Coronary artery (tissue), 2 donors: ENCODE measurements at regions not wholly inside any gene's neighbourhood (a gene's known extent, or its start where the extent isn't known, plus 50 kb on each side); places are given as distances from the start of the nearest gene placed in this dataset.

Experiments used
- DNase-seq: peaks from one replicate; pipeline ENCODE4 v3.0.0-alpha.2; 2017; ENCODE audit warnings: low spot score
- H3K27ac ChIP-seq, 2 donors: fragments of 200-600 bp; sonication (generic); one replicate each; pipeline ENCODE4 v1.5.1; 2016 to 2019
- H3K4me3 ChIP-seq: fragments of 200-600 bp; sonication (generic); 2 replicates; pipeline ENCODE4 v1.5.1; 2016; ENCODE audit warnings: mild to moderate bottlenecking, moderate library complexity
- TF ChIP-seq, protein P1 (sequence below): fragments of 200-600 bp; sonication (generic); IDR thresholded peaks from one replicate; pipeline ENCODE4 v1.5.1; 2019; ENCODE audit warnings: antibody characterized with exemption

- no peak for DNase-seq
- TF ChIP-seq, protein P1, sequence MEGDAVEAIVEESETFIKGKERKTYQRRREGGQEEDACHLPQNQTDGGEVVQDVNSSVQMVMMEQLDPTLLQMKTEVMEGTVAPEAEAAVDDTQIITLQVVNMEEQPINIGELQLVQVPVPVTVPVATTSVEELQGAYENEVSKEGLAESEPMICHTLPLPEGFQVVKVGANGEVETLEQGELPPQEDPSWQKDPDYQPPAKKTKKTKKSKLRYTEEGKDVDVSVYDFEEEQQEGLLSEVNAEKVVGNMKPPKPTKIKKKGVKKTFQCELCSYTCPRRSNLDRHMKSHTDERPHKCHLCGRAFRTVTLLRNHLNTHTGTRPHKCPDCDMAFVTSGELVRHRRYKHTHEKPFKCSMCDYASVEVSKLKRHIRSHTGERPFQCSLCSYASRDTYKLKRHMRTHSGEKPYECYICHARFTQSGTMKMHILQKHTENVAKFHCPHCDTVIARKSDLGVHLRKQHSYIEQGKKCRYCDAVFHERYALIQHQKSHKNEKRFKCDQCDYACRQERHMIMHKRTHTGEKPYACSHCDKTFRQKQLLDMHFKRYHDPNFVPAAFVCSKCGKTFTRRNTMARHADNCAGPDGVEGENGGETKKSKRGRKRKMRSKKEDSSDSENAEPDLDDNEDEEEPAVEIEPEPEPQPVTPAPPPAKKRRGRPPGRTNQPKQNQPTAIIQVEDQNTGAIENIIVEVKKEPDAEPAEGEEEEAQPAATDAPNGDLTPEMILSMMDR: no peak
- H3K4me3 ChIP-seq: no peak overlapping the region
- no peak overlapping the region for H3K27ac ChIP-seq
These were observed 695.3 kb downstream of the KCNA4 start for GRCh38 chr11:29321293-29322132.

GRCh38 chr11:29320196-29320595 lies 696.6 kb downstream of the KCNA4 start:
- TF ChIP-seq, protein P1: no peak
- DNase-seq: no peak
- no peak overlapping the region for H3K27ac ChIP-seq
- no peak overlapping the region for H3K4me3 ChIP-seq

DNA sequence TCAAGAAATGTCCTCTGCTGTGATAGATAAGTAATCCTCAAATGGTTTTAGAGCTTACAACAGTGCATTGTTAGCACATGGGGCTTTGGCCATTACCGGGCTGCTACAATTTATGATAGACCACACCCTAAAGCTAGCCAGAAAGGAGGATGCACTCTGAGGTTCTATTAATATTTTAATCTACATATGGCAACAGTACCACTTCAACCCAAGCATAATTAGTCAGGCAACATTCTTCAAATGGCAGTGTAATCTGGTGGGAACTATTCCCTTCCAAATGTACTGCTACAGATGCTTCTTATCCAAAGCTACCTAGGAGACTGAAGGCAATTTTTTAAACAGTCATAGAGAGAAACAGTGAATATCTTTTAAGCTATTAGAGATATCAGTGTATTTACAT lies 697.6 kb downstream of the KCNA4 start:
- TF ChIP-seq, protein P1: no peak
- H3K27ac ChIP-seq: no peak overlapping the region
- DNase-seq: no peak
- H3K4me3 ChIP-seq: no peak overlapping the region

DNA sequence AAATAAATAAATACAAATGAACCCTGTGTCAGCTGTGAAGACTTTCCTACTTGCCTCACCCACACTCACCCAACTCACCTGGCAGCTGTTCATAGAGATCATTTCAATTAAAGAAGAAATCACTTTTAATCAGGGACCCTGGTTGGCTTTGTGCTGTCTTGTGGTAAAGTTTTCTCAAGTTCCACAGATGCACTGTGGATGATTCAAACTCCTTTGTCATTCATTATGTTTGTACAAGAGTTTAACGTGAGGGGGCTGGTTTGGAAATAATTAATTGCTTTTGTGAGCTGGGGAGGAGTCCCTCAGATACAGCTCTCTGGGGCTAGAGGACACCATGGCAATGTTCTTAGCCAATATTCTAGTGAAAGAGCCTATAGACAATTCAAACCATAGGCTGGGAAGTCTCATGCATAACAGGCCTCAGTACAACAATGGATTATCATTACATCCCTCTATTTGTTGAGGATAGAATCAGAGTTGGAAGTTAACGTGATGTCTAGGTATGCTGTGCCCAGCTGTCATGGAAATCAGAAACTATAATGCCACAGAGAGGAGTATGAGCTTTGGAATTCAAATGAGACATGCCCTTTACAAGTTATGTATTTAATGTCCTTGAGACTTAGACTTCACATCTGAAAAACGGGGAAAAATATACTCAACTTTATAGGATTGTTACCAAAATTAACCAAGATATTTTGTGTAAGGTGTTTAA lies 698.5 kb downstream of the KCNA4 start:
- no peak for DNase-seq
- TF ChIP-seq, protein P1: no peak
- Histone ChIP-seq H3K4me3 (no peak overlapping the region), H3K27ac (no peak overlapping the region)

GRCh38 chr11:29317694-29318093 lies 699.1 kb downstream of the KCNA4 start:
- DNase-seq: no peak
- peak overlapping the region in 1 of 2 donors; percentile 49 for H3K27ac ChIP-seq
- TF ChIP-seq, protein P1: no peak
- no peak overlapping the region for H3K4me3 ChIP-seq

GRCh38 chr11:29315275-29315674 lies 701.6 kb downstream of the KCNA4 start:
- DNase-seq: no peak
- H3K27ac ChIP-seq: no peak overlapping the region
- TF ChIP-seq, protein P1: no peak
- no peak overlapping the region for H3K4me3 ChIP-seq

DNA sequence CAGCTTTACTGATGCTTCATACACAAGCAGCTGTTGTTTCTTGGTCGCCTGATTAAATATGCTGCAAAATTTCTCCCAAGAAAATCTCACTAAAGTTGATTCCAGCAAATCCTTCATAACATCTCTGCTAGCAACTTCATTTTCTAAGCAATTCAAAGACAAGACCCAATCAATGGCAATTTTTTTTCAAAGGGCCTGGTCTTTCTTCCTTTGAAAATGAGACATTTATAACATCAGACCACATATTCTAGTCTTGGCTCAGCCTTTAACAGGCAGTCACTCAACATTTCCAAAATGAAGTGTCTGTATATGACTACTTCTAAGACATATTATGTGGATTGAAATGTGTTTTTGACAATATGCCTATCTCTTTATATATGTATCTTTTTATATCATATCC lies 702.6 kb downstream of the KCNA4 start:
- no peak overlapping the region for H3K4me3 ChIP-seq
- no peak for DNase-seq
- TF ChIP-seq, protein P1: no peak
- H3K27ac ChIP-seq: no peak overlapping the region
